ENCODE measurements at regions not wholly inside any gene's neighbourhood (a gene's known extent, or its start where the extent isn't known, plus 50 kb on each side); places are given as distances from the start of the nearest gene placed in this dataset.

DNA sequence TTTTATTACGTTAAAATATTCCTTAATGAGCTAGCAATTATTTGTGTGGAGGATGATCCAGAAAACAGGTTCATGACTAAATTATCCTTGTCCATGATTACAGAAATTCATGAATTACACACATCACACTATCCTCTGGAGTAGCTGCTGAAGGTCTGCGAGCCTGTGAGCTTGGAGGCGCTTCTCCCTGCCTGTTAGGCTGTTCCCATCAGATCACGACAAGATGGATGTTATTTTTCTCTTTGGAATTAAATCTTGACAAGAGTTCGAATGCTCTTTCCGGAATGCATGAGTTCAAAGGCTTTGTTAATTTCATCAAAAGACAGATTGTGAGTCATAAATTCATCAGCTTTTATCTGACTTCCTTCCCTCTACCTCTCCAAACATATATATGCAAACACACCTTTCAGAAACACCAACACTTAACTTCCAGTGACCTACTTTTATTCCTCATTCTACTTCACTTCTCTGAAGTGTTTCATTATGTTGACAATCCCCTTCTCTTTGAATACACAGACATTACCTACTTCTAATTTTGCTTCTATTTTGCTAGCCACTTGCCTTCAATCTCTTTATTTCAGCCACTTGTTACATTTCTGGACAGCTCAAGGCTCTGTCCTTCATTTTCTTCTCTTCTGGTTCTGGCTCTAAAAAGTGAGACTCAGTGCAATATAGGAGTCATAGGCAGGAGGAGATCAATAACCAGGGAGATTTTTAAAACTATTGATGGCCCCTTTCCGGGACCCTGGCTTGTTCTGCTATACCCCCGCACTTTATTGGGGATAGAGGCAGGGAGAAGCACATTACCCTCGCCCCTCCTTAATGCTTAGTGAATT is 274.6 kb downstream of the BTG1 start:
- no peak overlapping the region for H3K4me3 ChIP-seq (ENCODE audit: low read length)
- H3K4me1 ChIP-seq (ENCODE audit: low read length) = no peaks in the 10 kb centered on the region
- H3K27ac ChIP-seq (ENCODE audit: low read length) = no peak overlapping the region
- H3K36me3 ChIP-seq (replicated peaks; ENCODE audit: low read depth, low read length) = no peaks in the 10 kb centered on the region
- no peak overlapping the region for H3K4me2 ChIP-seq (ENCODE audit: low read length)
- no peak overlapping the region for H2AFZ ChIP-seq (ENCODE audit: low read depth, low read length)
- H3K9me3 ChIP-seq (ENCODE audit: insufficient read depth, low read length) = no peaks in the 10 kb centered on the region
- H3K9ac ChIP-seq (ENCODE audit: low read length) = no peak overlapping the region
- H3K79me2 ChIP-seq (ENCODE audit: low read length) = no peaks in the 10 kb centered on the region
- no peaks in the 10 kb centered on the region for H4K20me1 ChIP-seq (ENCODE audit: insufficient read depth, low read length)
- no peaks in the 10 kb centered on the region for H3K27me3 ChIP-seq (ENCODE audit: low read depth, low read length)
- TF ChIP-seq, protein P1, sequence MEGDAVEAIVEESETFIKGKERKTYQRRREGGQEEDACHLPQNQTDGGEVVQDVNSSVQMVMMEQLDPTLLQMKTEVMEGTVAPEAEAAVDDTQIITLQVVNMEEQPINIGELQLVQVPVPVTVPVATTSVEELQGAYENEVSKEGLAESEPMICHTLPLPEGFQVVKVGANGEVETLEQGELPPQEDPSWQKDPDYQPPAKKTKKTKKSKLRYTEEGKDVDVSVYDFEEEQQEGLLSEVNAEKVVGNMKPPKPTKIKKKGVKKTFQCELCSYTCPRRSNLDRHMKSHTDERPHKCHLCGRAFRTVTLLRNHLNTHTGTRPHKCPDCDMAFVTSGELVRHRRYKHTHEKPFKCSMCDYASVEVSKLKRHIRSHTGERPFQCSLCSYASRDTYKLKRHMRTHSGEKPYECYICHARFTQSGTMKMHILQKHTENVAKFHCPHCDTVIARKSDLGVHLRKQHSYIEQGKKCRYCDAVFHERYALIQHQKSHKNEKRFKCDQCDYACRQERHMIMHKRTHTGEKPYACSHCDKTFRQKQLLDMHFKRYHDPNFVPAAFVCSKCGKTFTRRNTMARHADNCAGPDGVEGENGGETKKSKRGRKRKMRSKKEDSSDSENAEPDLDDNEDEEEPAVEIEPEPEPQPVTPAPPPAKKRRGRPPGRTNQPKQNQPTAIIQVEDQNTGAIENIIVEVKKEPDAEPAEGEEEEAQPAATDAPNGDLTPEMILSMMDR (IDR thresholded peaks at IDR 0.05; ENCODE audit: low read depth, low read length) = no peak
- no peak for TF ChIP-seq EZH2phosphoT487 (IDR thresholded peaks at IDR 0.05; ENCODE audit: low read depth)

DNA sequence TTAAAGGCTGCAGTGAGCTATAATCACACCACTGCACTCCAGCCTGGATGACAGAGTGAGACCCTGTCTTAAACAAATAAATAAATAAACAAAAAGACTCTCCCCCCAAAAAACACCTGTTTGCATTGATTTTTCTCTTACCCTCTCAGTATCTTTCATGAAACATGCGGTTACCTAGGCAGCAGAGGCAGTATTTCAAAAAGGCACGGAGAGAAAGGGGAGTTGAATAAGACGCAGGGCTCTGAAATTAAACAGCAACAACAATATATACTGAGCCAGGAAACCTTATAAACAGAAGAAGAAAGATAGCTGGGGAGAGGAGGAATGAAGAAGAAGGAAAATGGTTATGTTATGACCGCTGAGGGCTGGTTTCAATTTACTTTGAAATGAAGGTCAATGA is 277.6 kb downstream of the BTG1 start:
- H4K20me1 ChIP-seq (ENCODE audit: insufficient read depth, low read length) = no peaks in the 10 kb centered on the region
- no peak overlapping the region for H3K27ac ChIP-seq (ENCODE audit: low read length)

DNA sequence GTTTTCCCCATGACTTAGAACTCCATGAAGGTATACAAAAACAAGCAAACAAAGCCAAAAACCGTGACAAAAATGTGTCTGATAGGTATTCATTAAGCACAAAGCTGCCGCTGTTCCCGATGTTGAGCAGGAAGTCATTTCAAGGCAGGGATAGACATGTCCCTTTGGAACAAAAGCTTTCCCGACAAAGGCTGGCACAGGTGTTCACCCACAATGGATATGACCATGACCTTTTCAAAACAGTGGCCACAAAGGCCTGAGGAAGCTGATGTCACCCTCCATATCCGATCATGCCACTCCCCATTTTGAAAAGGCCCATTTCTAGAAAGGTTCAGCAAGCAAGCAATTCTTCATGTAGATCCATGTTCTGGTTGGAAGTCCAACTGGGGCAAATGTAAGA is 279.1 kb downstream of the BTG1 start:
- no peak overlapping the region for H3K9ac ChIP-seq (ENCODE audit: low read length)
- no peak overlapping the region for H3K4me2 ChIP-seq (ENCODE audit: low read length)
- peaks cover under 1% of the 10 kb centered on the region; the same call in 1 of the 2 replicates for H3K4me1 ChIP-seq (ENCODE audit: low read length)
- H3K4me3 ChIP-seq (ENCODE audit: low read length) = no peak overlapping the region
- H3K36me3 ChIP-seq (replicated peaks; ENCODE audit: low read depth, low read length) = no peaks in the 10 kb centered on the region
- TF ChIP-seq, protein P1 (IDR thresholded peaks at IDR 0.05; ENCODE audit: low read depth, low read length) = no peak
- TF ChIP-seq EZH2phosphoT487 (IDR thresholded peaks at IDR 0.05; ENCODE audit: low read depth) = no peak
- no peaks in the 10 kb centered on the region for H3K79me2 ChIP-seq (ENCODE audit: low read length)
- no peaks in the 10 kb centered on the region for H3K9me3 ChIP-seq (ENCODE audit: insufficient read depth, low read length)
- H3K27ac ChIP-seq (ENCODE audit: low read length) = no peak overlapping the region
- H4K20me1 ChIP-seq (ENCODE audit: insufficient read depth, low read length) = no peaks in the 10 kb centered on the region
- no peak overlapping the region for H2AFZ ChIP-seq (ENCODE audit: low read depth, low read length)
- H3K27me3 ChIP-seq (ENCODE audit: low read depth, low read length) = no peaks in the 10 kb centered on the region

More for the DNA sequence above, 277.6 kb downstream of the BTG1 start:
- Histone ChIP-seq H3K4me1 (ENCODE audit: low read length) (no peaks in the 10 kb centered on the region), H2AFZ (ENCODE audit: low read depth, low read length) (no peak overlapping the region), H3K4me2 (ENCODE audit: low read length) (no peak overlapping the region), H3K4me3 (ENCODE audit: low read length) (no peak overlapping the region), H3K9me3 (ENCODE audit: insufficient read depth, low read length) (no peaks in the 10 kb centered on the region), H3K27me3 (ENCODE audit: low read depth, low read length) (no peaks in the 10 kb centered on the region), H3K36me3 (replicated peaks; ENCODE audit: low read depth, low read length) (no peaks in the 10 kb centered on the region), H3K79me2 (ENCODE audit: low read length) (no peaks in the 10 kb centered on the region), H3K9ac (ENCODE audit: low read length) (no peak overlapping the region)
- TF ChIP-seq EZH2phosphoT487 (IDR thresholded peaks at IDR 0.05; ENCODE audit: low read depth) = no peak
- TF ChIP-seq, protein P1 (IDR thresholded peaks at IDR 0.05; ENCODE audit: low read depth, low read length) = no peak

DNA sequence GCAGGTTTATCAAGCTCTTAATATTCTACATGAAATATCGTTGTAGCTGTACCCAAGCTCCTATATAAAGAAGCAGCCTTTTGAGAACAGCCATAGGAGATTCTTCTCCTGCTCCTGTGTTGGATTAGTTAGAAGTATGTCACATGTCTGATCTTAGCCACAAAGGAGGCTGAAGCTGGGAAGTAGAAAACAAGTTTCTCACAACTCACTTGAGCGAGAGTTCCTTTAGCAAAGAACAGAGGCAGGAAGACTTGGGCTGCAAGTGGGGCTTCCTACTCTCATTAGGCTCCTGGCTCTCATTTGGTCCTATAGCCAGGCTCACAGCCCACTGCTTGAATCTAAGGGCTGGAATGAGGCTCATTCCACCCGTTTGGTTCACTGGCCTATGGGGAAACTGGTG is 281.9 kb downstream of the BTG1 start:
- Histone ChIP-seq H3K79me2 (ENCODE audit: low read length) (no peaks in the 10 kb centered on the region), H4K20me1 (ENCODE audit: insufficient read depth, low read length) (no peaks in the 10 kb centered on the region), H3K4me2 (ENCODE audit: low read length) (no peak overlapping the region), H3K9me3 (ENCODE audit: insufficient read depth, low read length) (no peaks in the 10 kb centered on the region), H3K27me3 (ENCODE audit: low read depth, low read length) (no peaks in the 10 kb centered on the region), H3K4me1 (ENCODE audit: low read length) (peaks cover 9% of the 10 kb centered on the region), H3K27ac (ENCODE audit: low read length) (no peak overlapping the region), H3K36me3 (replicated peaks; ENCODE audit: low read depth, low read length) (no peaks in the 10 kb centered on the region), H3K4me3 (ENCODE audit: low read length) (no peak overlapping the region), H2AFZ (ENCODE audit: low read depth, low read length) (no peak overlapping the region), H3K9ac (ENCODE audit: low read length) (no peak overlapping the region)
- TF ChIP-seq, protein P1 (IDR thresholded peaks at IDR 0.05; ENCODE audit: low read depth, low read length) = no peak
- TF ChIP-seq EZH2phosphoT487 (IDR thresholded peaks at IDR 0.05; ENCODE audit: low read depth) = no peak

Data from OCI-LY3 (cell line).